Right atrium auricular region (tissue), 2 donors: ENCODE measurements at regions not wholly inside any gene's neighbourhood (a gene's known extent, or its start where the extent isn't known, plus 50 kb on each side); places are given as distances from the start of the nearest gene placed in this dataset.

Source experiments
- DNase-seq: peaks from one replicate; pipeline ENCODE4 v3.0.0-alpha.2; 2019; ENCODE audit warnings: low spot score
- H3K27ac ChIP-seq, 2 donors: fragments of 200-600 bp; sonication (generic); 1 replicate in 1 of 2; 2 replicates in 1 of 2; pipeline ENCODE4 v1.5.1; 2016 to 2019
- H3K27me3 ChIP-seq, 2 donors: fragments of 200-600 bp; sonication (generic); one replicate each; pipeline versions ENCODE4 v1.5.1 to v1.6.0; 2017 to 2019
- H3K36me3 ChIP-seq: fragments of 200-600 bp; sonication (generic); one replicate; pipeline ENCODE4 v1.5.1; 2016
- H3K4me1 ChIP-seq, 2 donors: fragments of 200-600 bp; sonication (generic); one replicate each; pipeline versions ENCODE4 v1.5.1 to v1.6.0; 2017 to 2019
- H3K4me3 ChIP-seq, 2 donors: fragments of 200-600 bp; sonication (generic); 1 replicate in 1 of 2; 2 replicates in 1 of 2; pipeline ENCODE4 v1.5.1; 2017 to 2019; ENCODE audit warnings: mild to moderate bottlenecking in 1 of 2, moderate library complexity in 1 of 2
- H3K9me3 ChIP-seq, 2 donors: fragments of 200-600 bp; sonication (generic); one replicate each; pipeline ENCODE4 v1.5.1; 2019
- TF ChIP-seq, protein P1 (sequence below), 2 donors: fragments of 200-600 bp; sonication (generic); IDR thresholded peaks; one replicate each; pipeline ENCODE4 v1.5.1; 2019; ENCODE audit warnings: antibody characterized with exemption in 2 of 2

DNA sequence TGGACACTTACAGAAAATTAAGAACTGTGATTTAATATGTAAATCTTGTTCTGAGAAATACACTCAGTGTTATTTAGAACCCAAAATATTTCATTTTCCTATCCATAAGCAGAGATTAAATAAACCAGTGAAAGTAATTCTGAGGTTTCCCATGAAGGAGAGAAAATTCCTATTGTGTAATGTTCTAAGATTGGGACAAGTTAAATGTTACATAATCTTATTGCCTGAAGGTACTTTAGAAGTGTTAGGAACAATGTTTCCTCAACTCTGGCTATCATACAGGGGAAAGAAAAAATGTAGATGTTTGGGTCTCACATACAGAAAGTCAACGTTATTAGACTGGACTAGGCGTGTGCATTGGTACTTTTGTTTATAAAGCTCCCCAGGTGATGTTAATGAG lies 281.9 kb upstream of the SYT10 start:
- Histone ChIP-seq H3K36me3 (no peaks in the 10 kb centered on the region), H3K27me3 (no peaks in the 10 kb centered on the region), H3K4me3 (no peak overlapping the region), H3K9me3 (no peaks in the 10 kb centered on the region), H3K27ac (no peak overlapping the region), H3K4me1 (no peaks in the 10 kb centered on the region)
- TF ChIP-seq, protein P1, sequence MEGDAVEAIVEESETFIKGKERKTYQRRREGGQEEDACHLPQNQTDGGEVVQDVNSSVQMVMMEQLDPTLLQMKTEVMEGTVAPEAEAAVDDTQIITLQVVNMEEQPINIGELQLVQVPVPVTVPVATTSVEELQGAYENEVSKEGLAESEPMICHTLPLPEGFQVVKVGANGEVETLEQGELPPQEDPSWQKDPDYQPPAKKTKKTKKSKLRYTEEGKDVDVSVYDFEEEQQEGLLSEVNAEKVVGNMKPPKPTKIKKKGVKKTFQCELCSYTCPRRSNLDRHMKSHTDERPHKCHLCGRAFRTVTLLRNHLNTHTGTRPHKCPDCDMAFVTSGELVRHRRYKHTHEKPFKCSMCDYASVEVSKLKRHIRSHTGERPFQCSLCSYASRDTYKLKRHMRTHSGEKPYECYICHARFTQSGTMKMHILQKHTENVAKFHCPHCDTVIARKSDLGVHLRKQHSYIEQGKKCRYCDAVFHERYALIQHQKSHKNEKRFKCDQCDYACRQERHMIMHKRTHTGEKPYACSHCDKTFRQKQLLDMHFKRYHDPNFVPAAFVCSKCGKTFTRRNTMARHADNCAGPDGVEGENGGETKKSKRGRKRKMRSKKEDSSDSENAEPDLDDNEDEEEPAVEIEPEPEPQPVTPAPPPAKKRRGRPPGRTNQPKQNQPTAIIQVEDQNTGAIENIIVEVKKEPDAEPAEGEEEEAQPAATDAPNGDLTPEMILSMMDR (IDR thresholded peaks at IDR 0.05), result no peak
- DNase-seq, result no peak

DNA sequence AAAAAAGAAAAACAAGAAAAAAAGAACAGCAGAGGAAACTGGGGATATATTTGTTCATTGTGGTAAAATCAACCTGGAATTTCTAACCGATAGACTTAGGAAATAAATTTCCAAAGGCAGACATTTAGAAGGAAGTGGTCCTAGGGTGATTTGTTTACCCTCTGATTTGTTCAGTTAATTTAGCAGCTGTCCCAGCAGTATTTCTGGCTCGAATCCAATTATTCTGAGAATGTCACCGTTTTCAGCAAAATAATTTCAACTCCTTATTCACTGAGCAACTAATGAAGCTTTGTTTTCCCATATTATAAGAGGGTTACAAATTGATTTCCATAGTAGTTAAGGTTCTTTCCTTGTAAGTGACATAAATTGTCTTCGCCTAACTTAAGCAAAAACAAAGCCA lies 285.2 kb upstream of the SYT10 start:
- Histone ChIP-seq H3K27me3 (no peaks in the 10 kb centered on the region), H3K27ac (no peak overlapping the region), H3K36me3 (no peaks in the 10 kb centered on the region), H3K9me3 (no peaks in the 10 kb centered on the region), H3K4me1 (no peaks in the 10 kb centered on the region), H3K4me3 (no peak overlapping the region)
- TF ChIP-seq, protein P1 (IDR thresholded peaks at IDR 0.05), result no peak
- DNase-seq, result no peak

DNA sequence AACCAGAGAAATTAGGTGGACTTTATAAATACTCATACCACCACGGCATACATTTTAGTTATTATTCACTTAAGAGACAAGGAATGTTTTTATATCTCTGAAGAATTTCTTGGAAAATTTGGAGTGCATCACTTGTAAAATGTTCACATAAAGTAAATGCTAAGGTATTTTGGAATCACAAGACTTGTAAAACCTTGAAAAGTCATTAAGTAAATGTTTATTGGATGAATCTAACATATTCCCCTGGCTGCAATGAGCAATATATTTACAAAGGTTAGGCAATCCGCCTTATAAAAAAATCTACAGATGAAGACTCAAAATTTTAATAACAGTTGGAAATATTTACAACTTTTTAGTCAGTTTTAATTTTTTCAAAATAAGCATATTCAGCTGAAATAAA lies 287.4 kb upstream of the ALG10 start:
- Histone ChIP-seq H3K27me3 (no peaks in the 10 kb centered on the region), H3K4me3 (no peak overlapping the region), H3K36me3 (no peaks in the 10 kb centered on the region), H3K4me1 (no peaks in the 10 kb centered on the region), H3K27ac (no peak overlapping the region), H3K9me3 (no peaks in the 10 kb centered on the region)
- no peak for DNase-seq
- TF ChIP-seq, protein P1 (IDR thresholded peaks at IDR 0.05), result no peak

DNA sequence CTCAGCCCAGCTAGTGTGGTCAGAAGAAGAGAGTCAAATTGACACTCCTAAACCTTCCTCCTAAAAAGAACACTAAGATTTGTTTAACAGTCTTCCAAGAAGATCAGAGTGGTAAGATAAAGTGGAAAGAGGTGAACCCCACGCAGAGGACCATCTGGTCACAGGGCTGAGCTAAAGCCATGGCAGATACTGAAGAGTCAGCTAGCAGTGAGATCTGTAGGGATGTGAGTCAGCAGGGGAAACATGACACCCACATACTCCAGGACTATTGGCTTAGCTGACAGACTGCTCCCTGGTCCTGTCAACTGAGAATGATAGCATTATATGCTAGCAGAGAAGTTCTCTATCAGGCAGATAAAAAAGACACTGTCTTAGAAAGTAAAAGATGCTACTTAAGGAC lies 269.4 kb upstream of the ALG10 start:
- no peaks in the 10 kb centered on the region for H3K27me3 ChIP-seq
- no peak overlapping the region for H3K27ac ChIP-seq
- H3K4me1 ChIP-seq, result no peaks in the 10 kb centered on the region
- TF ChIP-seq, protein P1 (IDR thresholded peaks at IDR 0.05), result no peak
- H3K4me3 ChIP-seq, result no peak overlapping the region
- H3K9me3 ChIP-seq, result no peaks in the 10 kb centered on the region
- H3K36me3 ChIP-seq, result no peaks in the 10 kb centered on the region
- no peak for DNase-seq

DNA sequence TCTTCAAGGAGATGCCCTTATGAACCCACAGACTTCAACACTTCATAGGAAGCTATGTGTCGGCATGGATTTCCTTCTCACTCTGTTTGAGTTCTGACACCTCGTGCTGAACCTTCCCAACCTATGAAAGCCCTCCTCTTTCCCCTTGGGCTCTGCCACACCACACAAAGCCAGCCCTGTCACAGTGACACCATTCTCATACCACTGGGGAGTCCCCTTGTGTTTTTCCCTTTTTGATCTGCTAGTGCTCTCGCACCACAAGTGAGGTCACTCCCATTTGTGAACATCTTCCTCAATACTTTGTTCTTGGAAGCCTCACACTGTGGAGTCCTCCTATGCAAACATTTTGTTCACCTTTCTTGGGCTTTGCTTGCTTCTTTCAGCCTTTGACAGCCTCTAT lies 264.6 kb upstream of the ALG10 start:
- Histone ChIP-seq H3K27me3 (no peaks in the 10 kb centered on the region), H3K4me1 (no peaks in the 10 kb centered on the region), H3K4me3 (no peak overlapping the region), H3K27ac (no peak overlapping the region), H3K9me3 (no peaks in the 10 kb centered on the region), H3K36me3 (no peaks in the 10 kb centered on the region)
- TF ChIP-seq, protein P1 (IDR thresholded peaks at IDR 0.05), result no peak
- DNase-seq, result no peak

DNA sequence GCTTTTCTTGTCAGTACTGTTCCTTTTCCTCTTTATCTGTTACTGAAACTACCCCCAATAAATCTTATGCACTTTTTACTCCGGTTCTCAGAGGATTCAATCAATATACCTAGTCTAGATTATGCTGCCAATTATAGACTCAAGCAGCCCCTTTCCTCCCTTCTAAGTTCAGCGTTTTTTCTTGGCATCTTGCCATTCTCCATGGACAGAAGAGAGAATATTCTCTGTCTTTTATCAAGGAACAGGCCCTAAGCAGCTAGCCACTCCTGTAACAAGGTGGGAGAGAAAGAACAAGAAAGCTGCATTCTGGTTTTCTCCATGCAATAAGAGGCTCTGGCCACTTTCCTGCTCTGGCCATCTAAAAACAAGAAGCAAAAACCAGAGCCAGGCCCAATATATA lies 263.0 kb upstream of the ALG10 start:
- Histone ChIP-seq H3K4me3 (no peak overlapping the region), H3K4me1 (no peaks in the 10 kb centered on the region), H3K9me3 (no peaks in the 10 kb centered on the region), H3K27me3 (no peaks in the 10 kb centered on the region), H3K27ac (no peak overlapping the region), H3K36me3 (no peaks in the 10 kb centered on the region)
- no peak for DNase-seq
- TF ChIP-seq, protein P1 (IDR thresholded peaks at IDR 0.05), result no peak
